SK-N-SH treated with all-trans-retinoic acid at 6 μM for 48 hours (cell line): ENCODE measurements at regions not wholly inside any gene's neighbourhood (a gene's known extent, or its start where the extent isn't known, plus 50 kb on each side); places are given as distances from the start of the nearest gene placed in this dataset.

ENCODE experiments used
- ATAC-seq: fragments of 200-7000 bp; cut with Tn5 transposase; 3 replicates; pipeline ENCODE4 v1.9.1; 2020; ENCODE audit warnings: mild to moderate bottlenecking, moderate library complexity
- ARNTL ChIP-seq: fragments of 450-650 bp; formaldehyde crosslinking; IDR thresholded peaks from 2 replicates; pipeline ENCODE4 v1.5.0; 2020; ENCODE audit warnings: low read depth, mild to moderate bottlenecking, moderate library complexity, borderline replicate concordance
- BACH2 ChIP-seq: fragments of 250-450 bp; sonication (Bioruptor Pico); IDR thresholded peaks from 2 replicates; pipeline ENCODE4 v1.9.0; 2021; ENCODE audit warnings: mild to moderate bottlenecking, borderline replicate concordance
- CSDC2 ChIP-seq: fragments of 250-450 bp; sonication (Bioruptor Pico); IDR thresholded peaks from 2 replicates; pipeline ENCODE4 v1.5.0; 2020; ENCODE audit warnings: mild to moderate bottlenecking, moderate library complexity
- CSRNP3 ChIP-seq: fragments of 250-450 bp; sonication (Bioruptor Pico); IDR thresholded peaks from 2 replicates; pipeline ENCODE4 v1.5.1; 2021; ENCODE audit warnings: mild to moderate bottlenecking, moderate library complexity
- ESRRG ChIP-seq: fragments of 250-450 bp; sonication (Bioruptor Pico); IDR thresholded peaks from 2 replicates; pipeline ENCODE4 v1.6.1; 2021; ENCODE audit warnings: mild to moderate bottlenecking
- OSR1 ChIP-seq: fragments of 250-450 bp; sonication (Bioruptor Pico); IDR thresholded peaks from 2 replicates; pipeline ENCODE4 v1.8.0; 2022; ENCODE audit warnings: moderate library complexity, mild to moderate bottlenecking, inconsistent platforms
- PATZ1 ChIP-seq: fragments of 250-450 bp; sonication (Bioruptor Pico); IDR thresholded peaks from 2 replicates; pipeline ENCODE4 v1.8.0; 2020; ENCODE audit warnings: mild to moderate bottlenecking, moderate library complexity, borderline replicate concordance
- POU6F1 ChIP-seq: fragments of 250-450 bp; sonication (Bioruptor Pico); IDR thresholded peaks from 2 replicates; pipeline ENCODE4 v1.8.0; 2021; ENCODE audit warnings: low read depth, mild to moderate bottlenecking, moderate library complexity, borderline replicate concordance
- PPARA ChIP-seq: fragments of 250-450 bp; sonication (Bioruptor Pico); IDR thresholded peaks from 2 replicates; pipeline ENCODE4 v1.5.0; 2020; ENCODE audit warnings: mild to moderate bottlenecking, borderline replicate concordance
- RARB ChIP-seq: fragments of 250-450 bp; sonication (Bioruptor Pico); IDR thresholded peaks from 2 replicates; pipeline ENCODE4 v1.8.0; 2021; ENCODE audit warnings: mild to moderate bottlenecking, moderate library complexity
- SNAI2 ChIP-seq: fragments of 250-450 bp; sonication (Bioruptor Pico); IDR thresholded peaks from 2 replicates; pipeline ENCODE4 v1.5.0; 2020; ENCODE audit warnings: mild to moderate bottlenecking, moderate library complexity
- TCF4 ChIP-seq: fragments of 250-450 bp; sonication (Bioruptor Pico); IDR thresholded peaks from 2 replicates; pipeline ENCODE4 v1.8.0; 2021; ENCODE audit warnings: mild to moderate bottlenecking, moderate library complexity, borderline replicate concordance
- TOX ChIP-seq: fragments of 250-450 bp; sonication (Bioruptor Pico); IDR thresholded peaks from 2 replicates; pipeline ENCODE4 v1.8.0; 2021; ENCODE audit warnings: mild to moderate bottlenecking, moderate library complexity, borderline replicate concordance
- TSHZ2 ChIP-seq: fragments of 250-450 bp; sonication (Bioruptor Pico); IDR thresholded peaks from 2 replicates; pipeline ENCODE4 v1.5.0; 2020; ENCODE audit warnings: mild to moderate bottlenecking, moderate library complexity
- ZFP3 ChIP-seq: fragments of 250-450 bp; sonication (Bioruptor Pico); IDR thresholded peaks from 2 replicates; pipeline ENCODE4 v1.5.0; 2020; ENCODE audit warnings: mild to moderate bottlenecking, moderate library complexity
- ZNF565 ChIP-seq: fragments of 450-650 bp; formaldehyde crosslinking; conservative IDR thresholded peaks from 2 replicates; pipeline ENCODE4 v1.5.0; 2020; ENCODE audit warnings: low read depth, mild to moderate bottlenecking, moderate library complexity
- ZNF8 ChIP-seq: fragments of 450-650 bp; formaldehyde crosslinking; IDR thresholded peaks from 2 replicates; pipeline ENCODE4 v1.5.0; 2020; ENCODE audit warnings: mild to moderate bottlenecking, moderate library complexity

- no peak for TF ChIP-seq BACH2 (CRISPR knock-in tag)
- TF ChIP-seq ZFP3 = no peak
- TF ChIP-seq ESRRG (CRISPR knock-in tag) = no peak
- TF ChIP-seq ARNTL = no peak
- no peak for TF ChIP-seq POU6F1 (CRISPR knock-in tag)
- TF ChIP-seq TOX = no peak
- TF ChIP-seq OSR1 (CRISPR knock-in tag) = no peak
- TF ChIP-seq CSDC2 = no peak
- no peak for TF ChIP-seq TSHZ2
These were observed 111.2 kb upstream of the PDE5A start for GRCh38 chr4:119739796-119740195.

GRCh38 chr4:119738901-119739300 is 110.3 kb upstream of the PDE5A start:
- no peak for ATAC-seq

More at GRCh38 chr4:119739796-119740195, 111.2 kb upstream of the PDE5A start:
- ATAC-seq = no peak

More at GRCh38 chr4:119738901-119739300, 110.3 kb upstream of the PDE5A start:
- TF ChIP-seq ARNTL (no peak), BACH2 (CRISPR knock-in tag) (no peak), PATZ1 (CRISPR knock-in tag) (no peak), TCF4 (CRISPR knock-in tag) (no peak), TOX (no peak), ESRRG (CRISPR knock-in tag) (no peak), PPARA (CRISPR knock-in tag) (no peak), POU6F1 (CRISPR knock-in tag) (no peak), CSDC2 (no peak), ZNF565 (CRISPR knock-in tag) (no peak), RARB (CRISPR knock-in tag) (no peak), OSR1 (CRISPR knock-in tag) (no peak), CSRNP3 (CRISPR knock-in tag) (no peak), TSHZ2 (no peak), SNAI2 (no peak), ZNF8 (CRISPR knock-in tag) (no peak), ZFP3 (no peak)
